GM12878 (cell line): ENCODE measurements at regions not wholly inside any gene's neighbourhood (a gene's known extent, or its start where the extent isn't known, plus 50 kb on each side); places are given as distances from the start of the nearest gene placed in this dataset.

Experiments
- BHLHE40 ChIP-seq, 2 experiments: fragments of 450-650 bp in 1 of 2; IDR thresholded peaks; 2 replicates each; pipeline ENCODE4 v1.6.1; 2011 to 2017; ENCODE audit warnings: low read depth in 2 of 2, borderline replicate concordance in 1 of 2, improper control_type of control experiment in 1 of 2, low read length in 1 of 2, mild to moderate bottlenecking in 1 of 2
- ELK1 ChIP-seq: IDR thresholded peaks from 2 replicates; pipeline ENCODE4 v1.6.1; 2012; ENCODE audit warnings: low read depth, low read length, improper control_type of control experiment
- EP300 ChIP-seq, 2 experiments: fragments of 150-350 bp in 1 of 2; IDR thresholded peaks; 2 replicates each; pipeline ENCODE4 v1.6.1; 2011 to 2012; ENCODE audit warnings: low read depth in 2 of 2, low read length in 2 of 2, borderline replicate concordance in 1 of 2, improper control_type of control experiment in 1 of 2, inconsistent platforms in 1 of 2; ENCODE audit not compliant: control insufficient read depth in 1 of 2
- HCFC1 ChIP-seq: fragments of 150-350 bp; IDR thresholded peaks from 2 replicates; pipeline ENCODE4 v1.6.1; 2014; ENCODE audit warnings: low read length
- MAX ChIP-seq: IDR thresholded peaks from 2 replicates; pipeline ENCODE4 v1.6.1; 2012; ENCODE audit warnings: low read depth, low read length, improper control_type of control experiment
- PML ChIP-seq: IDR thresholded peaks from 2 replicates; pipeline ENCODE4 v1.6.1; 2012; ENCODE audit warnings: low read length, inconsistent platforms
- RCOR1 ChIP-seq: conservative IDR thresholded peaks from 2 replicates; pipeline ENCODE4 v1.6.1; 2012; ENCODE audit warnings: low read depth, low read length, improper control_type of control experiment
- YY1 ChIP-seq: IDR thresholded peaks from 2 replicates; pipeline ENCODE4 v1.6.1; 2011; ENCODE audit warnings: low read depth, mild to moderate bottlenecking, low read length
- ZBTB40 ChIP-seq: fragments of 450-650 bp; IDR thresholded peaks from 2 replicates; pipeline ENCODE4 v1.6.1; 2016; ENCODE audit warnings: mild to moderate bottlenecking, moderate library complexity, borderline replicate concordance
- TF ChIP-seq, protein P1 (sequence below): fragments of 450-650 bp; formaldehyde crosslinking; IDR thresholded peaks from 2 replicates; pipeline ENCODE4 v1.4.0; 2020; ENCODE audit warnings: mild to moderate bottlenecking, moderate library complexity
- TF ChIP-seq, protein P2 (sequence below), 3 experiments: IDR thresholded peaks in 2 of 3; conservative IDR thresholded peaks in 1 of 3; 2 replicates each; pipeline ENCODE4 v1.5.1; 2011; ENCODE audit warnings: low read depth in 3 of 3, low read length in 3 of 3, mild to moderate bottlenecking in 3 of 3, control low read depth in 2 of 3, moderate library complexity in 2 of 3, inconsistent platforms in 1 of 3, mixed read lengths in 1 of 3; ENCODE audit not compliant: control insufficient read depth in 2 of 3, insufficient read depth in 1 of 3; ENCODE audit errors: extremely low read depth in 1 of 3
- TF ChIP-seq, protein P3 (sequence below): fragments of 450-650 bp; IDR thresholded peaks from 2 replicates; pipeline ENCODE4 v1.6.1; 2018; ENCODE audit warnings: mild to moderate bottlenecking, low read depth, moderate library complexity; ENCODE audit not compliant: partially characterized antibody
- TF ChIP-seq, protein P4 (sequence below): fragments of 450-650 bp; IDR thresholded peaks from 2 replicates; pipeline ENCODE4 v1.6.1; 2017; ENCODE audit warnings: mild to moderate bottlenecking, moderate library complexity

DNA sequence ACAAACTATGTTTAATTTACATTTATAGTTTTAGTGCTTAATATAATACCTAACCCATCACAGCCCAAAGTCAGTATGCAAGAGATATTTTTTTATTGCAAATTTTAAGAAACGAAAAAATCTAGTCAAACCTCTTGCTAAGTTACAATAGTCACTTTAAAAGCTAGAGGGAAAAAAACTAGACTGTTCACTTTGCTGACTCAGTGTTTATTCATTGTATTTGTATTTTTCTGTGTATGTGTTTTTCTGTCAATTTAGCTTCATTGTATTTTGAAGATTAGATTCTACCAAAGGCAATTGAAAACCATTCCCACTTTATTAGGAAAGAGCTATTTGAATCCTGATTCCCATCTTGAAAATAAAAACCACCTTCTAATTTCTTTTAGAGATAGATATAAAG lies 891.5 kb downstream of the SLC16A7 start:
- no peak for TF ChIP-seq EP300 (IDR thresholded peaks at IDR 0.05; ENCODE audit: borderline replicate concordance in 1 of 2, control insufficient read depth in 1 of 2, low read depth in 2 of 2, low read length in 2 of 2)
- TF ChIP-seq, protein P1, sequence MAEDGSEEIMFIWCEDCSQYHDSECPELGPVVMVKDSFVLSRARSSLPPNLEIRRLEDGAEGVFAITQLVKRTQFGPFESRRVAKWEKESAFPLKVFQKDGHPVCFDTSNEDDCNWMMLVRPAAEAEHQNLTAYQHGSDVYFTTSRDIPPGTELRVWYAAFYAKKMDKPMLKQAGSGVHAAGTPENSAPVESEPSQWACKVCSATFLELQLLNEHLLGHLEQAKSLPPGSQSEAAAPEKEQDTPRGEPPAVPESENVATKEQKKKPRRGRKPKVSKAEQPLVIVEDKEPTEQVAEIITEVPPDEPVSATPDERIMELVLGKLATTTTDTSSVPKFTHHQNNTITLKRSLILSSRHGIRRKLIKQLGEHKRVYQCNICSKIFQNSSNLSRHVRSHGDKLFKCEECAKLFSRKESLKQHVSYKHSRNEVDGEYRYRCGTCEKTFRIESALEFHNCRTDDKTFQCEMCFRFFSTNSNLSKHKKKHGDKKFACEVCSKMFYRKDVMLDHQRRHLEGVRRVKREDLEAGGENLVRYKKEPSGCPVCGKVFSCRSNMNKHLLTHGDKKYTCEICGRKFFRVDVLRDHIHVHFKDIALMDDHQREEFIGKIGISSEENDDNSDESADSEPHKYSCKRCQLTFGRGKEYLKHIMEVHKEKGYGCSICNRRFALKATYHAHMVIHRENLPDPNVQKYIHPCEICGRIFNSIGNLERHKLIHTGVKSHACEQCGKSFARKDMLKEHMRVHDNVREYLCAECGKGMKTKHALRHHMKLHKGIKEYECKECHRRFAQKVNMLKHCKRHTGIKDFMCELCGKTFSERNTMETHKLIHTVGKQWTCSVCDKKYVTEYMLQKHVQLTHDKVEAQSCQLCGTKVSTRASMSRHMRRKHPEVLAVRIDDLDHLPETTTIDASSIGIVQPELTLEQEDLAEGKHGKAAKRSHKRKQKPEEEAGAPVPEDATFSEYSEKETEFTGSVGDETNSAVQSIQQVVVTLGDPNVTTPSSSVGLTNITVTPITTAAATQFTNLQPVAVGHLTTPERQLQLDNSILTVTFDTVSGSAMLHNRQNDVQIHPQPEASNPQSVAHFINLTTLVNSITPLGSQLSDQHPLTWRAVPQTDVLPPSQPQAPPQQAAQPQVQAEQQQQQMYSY (CRISPR knock-in tag): no peak
- no peak for TF ChIP-seq MAX
- no peak for TF ChIP-seq PML
- no peak for TF ChIP-seq YY1
- TF ChIP-seq, protein P2, sequence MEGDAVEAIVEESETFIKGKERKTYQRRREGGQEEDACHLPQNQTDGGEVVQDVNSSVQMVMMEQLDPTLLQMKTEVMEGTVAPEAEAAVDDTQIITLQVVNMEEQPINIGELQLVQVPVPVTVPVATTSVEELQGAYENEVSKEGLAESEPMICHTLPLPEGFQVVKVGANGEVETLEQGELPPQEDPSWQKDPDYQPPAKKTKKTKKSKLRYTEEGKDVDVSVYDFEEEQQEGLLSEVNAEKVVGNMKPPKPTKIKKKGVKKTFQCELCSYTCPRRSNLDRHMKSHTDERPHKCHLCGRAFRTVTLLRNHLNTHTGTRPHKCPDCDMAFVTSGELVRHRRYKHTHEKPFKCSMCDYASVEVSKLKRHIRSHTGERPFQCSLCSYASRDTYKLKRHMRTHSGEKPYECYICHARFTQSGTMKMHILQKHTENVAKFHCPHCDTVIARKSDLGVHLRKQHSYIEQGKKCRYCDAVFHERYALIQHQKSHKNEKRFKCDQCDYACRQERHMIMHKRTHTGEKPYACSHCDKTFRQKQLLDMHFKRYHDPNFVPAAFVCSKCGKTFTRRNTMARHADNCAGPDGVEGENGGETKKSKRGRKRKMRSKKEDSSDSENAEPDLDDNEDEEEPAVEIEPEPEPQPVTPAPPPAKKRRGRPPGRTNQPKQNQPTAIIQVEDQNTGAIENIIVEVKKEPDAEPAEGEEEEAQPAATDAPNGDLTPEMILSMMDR (IDR thresholded peaks at IDR 0.05 in 2 of 3, conservative IDR thresholded peaks at IDR 0.05 in 1 of 3; ENCODE audit: control insufficient read depth in 2 of 3, extremely low read depth in 1 of 3, insufficient read depth in 1 of 3, low read depth in 3 of 3, low read length in 3 of 3): no peak
- no peak for TF ChIP-seq ELK1
- no peak for TF ChIP-seq BHLHE40 (IDR thresholded peaks at IDR 0.05; ENCODE audit: borderline replicate concordance in 1 of 2, low read depth in 2 of 2, low read length in 1 of 2)
- TF ChIP-seq ZBTB40: no peak
- TF ChIP-seq, protein P3, sequence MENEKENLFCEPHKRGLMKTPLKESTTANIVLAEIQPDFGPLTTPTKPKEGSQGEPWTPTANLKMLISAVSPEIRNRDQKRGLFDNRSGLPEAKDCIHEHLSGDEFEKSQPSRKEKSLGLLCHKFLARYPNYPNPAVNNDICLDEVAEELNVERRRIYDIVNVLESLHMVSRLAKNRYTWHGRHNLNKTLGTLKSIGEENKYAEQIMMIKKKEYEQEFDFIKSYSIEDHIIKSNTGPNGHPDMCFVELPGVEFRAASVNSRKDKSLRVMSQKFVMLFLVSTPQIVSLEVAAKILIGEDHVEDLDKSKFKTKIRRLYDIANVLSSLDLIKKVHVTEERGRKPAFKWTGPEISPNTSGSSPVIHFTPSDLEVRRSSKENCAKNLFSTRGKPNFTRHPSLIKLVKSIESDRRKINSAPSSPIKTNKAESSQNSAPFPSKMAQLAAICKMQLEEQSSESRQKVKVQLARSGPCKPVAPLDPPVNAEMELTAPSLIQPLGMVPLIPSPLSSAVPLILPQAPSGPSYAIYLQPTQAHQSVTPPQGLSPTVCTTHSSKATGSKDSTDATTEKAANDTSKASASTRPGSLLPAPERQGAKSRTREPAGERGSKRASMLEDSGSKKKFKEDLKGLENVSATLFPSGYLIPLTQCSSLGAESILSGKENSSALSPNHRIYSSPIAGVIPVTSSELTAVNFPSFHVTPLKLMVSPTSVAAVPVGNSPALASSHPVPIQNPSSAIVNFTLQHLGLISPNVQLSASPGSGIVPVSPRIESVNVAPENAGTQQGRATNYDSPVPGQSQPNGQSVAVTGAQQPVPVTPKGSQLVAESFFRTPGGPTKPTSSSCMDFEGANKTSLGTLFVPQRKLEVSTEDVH: no peak
- no peak for TF ChIP-seq HCFC1
- TF ChIP-seq, protein P4, sequence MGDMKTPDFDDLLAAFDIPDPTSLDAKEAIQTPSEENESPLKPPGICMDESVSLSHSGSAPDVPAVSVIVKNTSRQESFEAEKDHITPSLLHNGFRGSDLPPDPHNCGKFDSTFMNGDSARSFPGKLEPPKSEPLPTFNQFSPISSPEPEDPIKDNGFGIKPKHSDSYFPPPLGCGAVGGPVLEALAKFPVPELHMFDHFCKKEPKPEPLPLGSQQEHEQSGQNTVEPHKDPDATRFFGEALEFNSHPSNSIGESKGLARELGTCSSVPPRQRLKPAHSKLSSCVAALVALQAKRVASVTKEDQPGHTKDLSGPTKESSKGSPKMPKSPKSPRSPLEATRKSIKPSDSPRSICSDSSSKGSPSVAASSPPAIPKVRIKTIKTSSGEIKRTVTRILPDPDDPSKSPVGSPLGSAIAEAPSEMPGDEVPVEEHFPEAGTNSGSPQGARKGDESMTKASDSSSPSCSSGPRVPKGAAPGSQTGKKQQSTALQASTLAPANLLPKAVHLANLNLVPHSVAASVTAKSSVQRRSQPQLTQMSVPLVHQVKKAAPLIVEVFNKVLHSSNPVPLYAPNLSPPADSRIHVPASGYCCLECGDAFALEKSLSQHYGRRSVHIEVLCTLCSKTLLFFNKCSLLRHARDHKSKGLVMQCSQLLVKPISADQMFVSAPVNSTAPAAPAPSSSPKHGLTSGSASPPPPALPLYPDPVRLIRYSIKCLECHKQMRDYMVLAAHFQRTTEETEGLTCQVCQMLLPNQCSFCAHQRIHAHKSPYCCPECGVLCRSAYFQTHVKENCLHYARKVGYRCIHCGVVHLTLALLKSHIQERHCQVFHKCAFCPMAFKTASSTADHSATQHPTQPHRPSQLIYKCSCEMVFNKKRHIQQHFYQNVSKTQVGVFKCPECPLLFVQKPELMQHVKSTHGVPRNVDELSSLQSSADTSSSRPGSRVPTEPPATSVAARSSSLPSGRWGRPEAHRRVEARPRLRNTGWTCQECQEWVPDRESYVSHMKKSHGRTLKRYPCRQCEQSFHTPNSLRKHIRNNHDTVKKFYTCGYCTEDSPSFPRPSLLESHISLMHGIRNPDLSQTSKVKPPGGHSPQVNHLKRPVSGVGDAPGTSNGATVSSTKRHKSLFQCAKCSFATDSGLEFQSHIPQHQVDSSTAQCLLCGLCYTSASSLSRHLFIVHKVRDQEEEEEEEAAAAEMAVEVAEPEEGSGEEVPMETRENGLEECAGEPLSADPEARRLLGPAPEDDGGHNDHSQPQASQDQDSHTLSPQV: no peak
- TF ChIP-seq RCOR1: no peak
